Glutamatergic neuron (in vitro differentiated cells): ENCODE measurements at regions not wholly inside any gene's neighbourhood (a gene's known extent, or its start where the extent isn't known, plus 50 kb on each side); places are given as distances from the start of the nearest gene placed in this dataset.

Experiments used
- DNase-seq: peaks from one replicate; pipeline ENCODE4 v3.0.0; 2022
- H3K27ac Mint-ChIP-seq: one replicate; pipeline ENCODE4 v1.8.0; 2020; ENCODE audit warnings: mild to moderate bottlenecking, mixed read lengths, inconsistent platforms; ENCODE audit not compliant: unreplicated experiment
- H3K27me3 Mint-ChIP-seq: one replicate; pipeline ENCODE4 v1.8.0; 2020; ENCODE audit warnings: mild to moderate bottlenecking, moderate library complexity, mixed read lengths, inconsistent platforms; ENCODE audit not compliant: unreplicated experiment
- H3K36me3 Mint-ChIP-seq: one replicate; pipeline ENCODE4 v1.8.0; 2020; ENCODE audit warnings: mild to moderate bottlenecking, mixed read lengths, inconsistent platforms; ENCODE audit not compliant: unreplicated experiment
- H3K4me1 Mint-ChIP-seq: one replicate; pipeline ENCODE4 v1.8.0; 2020; ENCODE audit warnings: mild to moderate bottlenecking, low read depth, mixed read lengths, inconsistent platforms; ENCODE audit not compliant: unreplicated experiment
- H3K4me3 Mint-ChIP-seq: one replicate; pipeline ENCODE4 v1.8.0; 2020; ENCODE audit warnings: mild to moderate bottlenecking, mixed read lengths, inconsistent platforms; ENCODE audit not compliant: unreplicated experiment
- H3K9me3 Mint-ChIP-seq: one replicate; pipeline ENCODE4 v1.8.0; 2020; ENCODE audit warnings: mild to moderate bottlenecking, moderate library complexity, mixed read lengths, inconsistent platforms; ENCODE audit not compliant: unreplicated experiment
- TF ChIP-seq, protein P1 (sequence below): fragments of 200-600 bp; sonication (generic); IDR thresholded peaks from one replicate; pipeline ENCODE4 v1.5.0; 2021; ENCODE audit not compliant: partially characterized antibody, unreplicated experiment

DNA sequence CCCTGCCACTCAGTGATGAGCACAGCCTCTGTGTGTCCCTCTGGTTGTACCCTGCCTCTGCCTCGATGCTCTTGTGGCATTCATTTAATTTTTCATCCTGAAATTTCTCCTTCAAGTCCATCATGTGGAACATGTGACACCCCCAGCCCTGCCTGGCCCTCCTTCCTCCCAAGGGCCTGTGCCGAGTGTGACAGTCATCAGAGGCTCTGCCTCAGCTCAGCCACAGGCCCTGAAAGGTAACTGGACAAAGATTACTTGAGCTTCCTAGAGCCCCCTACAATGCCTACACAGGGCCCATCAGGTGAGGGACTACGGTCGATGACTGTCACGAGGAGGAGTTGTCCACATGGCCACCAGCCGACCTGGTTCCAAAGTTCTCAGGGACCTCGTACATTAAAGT, 75.1 kb downstream of the C1QL2 start:
- Mint-ChIP-seq H3K27ac (no peak overlapping the region), H3K36me3 (no peaks in the 10 kb centered on the region), H3K9me3 (no peaks in the 10 kb centered on the region), H3K27me3 (peaks cover 1% of the 10 kb centered on the region), H3K4me3 (no peak overlapping the region), H3K4me1 (no peaks in the 10 kb centered on the region)
- TF ChIP-seq, protein P1, sequence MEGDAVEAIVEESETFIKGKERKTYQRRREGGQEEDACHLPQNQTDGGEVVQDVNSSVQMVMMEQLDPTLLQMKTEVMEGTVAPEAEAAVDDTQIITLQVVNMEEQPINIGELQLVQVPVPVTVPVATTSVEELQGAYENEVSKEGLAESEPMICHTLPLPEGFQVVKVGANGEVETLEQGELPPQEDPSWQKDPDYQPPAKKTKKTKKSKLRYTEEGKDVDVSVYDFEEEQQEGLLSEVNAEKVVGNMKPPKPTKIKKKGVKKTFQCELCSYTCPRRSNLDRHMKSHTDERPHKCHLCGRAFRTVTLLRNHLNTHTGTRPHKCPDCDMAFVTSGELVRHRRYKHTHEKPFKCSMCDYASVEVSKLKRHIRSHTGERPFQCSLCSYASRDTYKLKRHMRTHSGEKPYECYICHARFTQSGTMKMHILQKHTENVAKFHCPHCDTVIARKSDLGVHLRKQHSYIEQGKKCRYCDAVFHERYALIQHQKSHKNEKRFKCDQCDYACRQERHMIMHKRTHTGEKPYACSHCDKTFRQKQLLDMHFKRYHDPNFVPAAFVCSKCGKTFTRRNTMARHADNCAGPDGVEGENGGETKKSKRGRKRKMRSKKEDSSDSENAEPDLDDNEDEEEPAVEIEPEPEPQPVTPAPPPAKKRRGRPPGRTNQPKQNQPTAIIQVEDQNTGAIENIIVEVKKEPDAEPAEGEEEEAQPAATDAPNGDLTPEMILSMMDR, result no peak
- DNase-seq, result no peak

DNA sequence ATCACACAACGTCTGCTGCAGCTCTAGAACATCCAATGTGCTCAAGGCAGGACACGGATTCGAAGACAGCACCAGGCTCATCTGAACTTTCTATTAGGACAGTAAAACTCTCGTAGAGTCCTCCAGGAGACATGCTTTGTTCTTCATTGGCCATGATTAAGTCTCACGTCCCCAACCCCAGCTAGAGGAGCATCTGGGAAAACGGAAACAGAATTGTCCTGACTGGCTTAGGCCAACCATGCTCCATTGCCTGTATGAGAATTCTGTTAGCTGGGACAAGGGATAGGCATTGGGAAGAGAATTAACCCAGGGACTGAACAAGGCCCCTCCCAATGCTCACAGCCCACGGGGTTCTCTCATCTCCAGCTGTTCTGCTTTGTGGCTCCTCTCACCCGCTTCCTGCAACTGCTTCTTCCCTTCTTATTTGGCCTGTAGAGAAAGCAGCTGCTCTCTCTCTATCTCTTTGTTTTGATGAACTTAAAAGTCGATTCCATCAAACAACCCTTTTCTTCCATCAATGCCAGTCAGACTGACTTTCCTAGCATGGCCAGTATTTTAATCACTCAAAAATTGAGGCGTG, 75.6 kb downstream of the C1QL2 start:
- Mint-ChIP-seq H3K36me3 (no peaks in the 10 kb centered on the region), H3K9me3 (no peaks in the 10 kb centered on the region), H3K4me1 (no peaks in the 10 kb centered on the region), H3K4me3 (no peak overlapping the region), H3K27me3 (peaks cover 1% of the 10 kb centered on the region), H3K27ac (no peak overlapping the region)
- TF ChIP-seq, protein P1, result no peak
- no peak for DNase-seq

DNA sequence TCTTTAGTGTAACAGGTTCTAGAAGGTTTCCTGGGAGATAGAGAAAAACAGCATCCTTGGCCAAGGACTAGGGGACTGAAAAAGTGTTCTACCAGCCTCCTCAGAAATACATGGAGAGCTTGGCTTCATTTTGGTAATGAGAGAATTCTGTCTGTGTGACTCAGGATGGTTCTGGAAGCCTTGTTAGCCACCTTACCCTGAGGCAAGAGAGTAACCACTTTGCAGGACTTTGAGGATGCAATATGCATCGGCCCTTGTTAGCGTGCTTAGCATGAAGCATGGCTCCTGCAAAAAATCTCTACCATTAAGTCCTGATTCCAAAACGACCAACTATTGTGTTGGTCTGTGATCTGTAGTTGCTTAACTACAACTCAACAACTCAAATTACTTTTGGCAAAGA, 79.8 kb downstream of the C1QL2 start:
- DNase-seq, result no peak
- Mint-ChIP-seq H3K27me3 (peaks cover 5% of the 10 kb centered on the region), H3K4me1 (no peaks in the 10 kb centered on the region), H3K27ac (no peak overlapping the region), H3K9me3 (peaks cover 3% of the 10 kb centered on the region), H3K36me3 (no peaks in the 10 kb centered on the region), H3K4me3 (no peak overlapping the region)
- TF ChIP-seq, protein P1, result no peak

DNA sequence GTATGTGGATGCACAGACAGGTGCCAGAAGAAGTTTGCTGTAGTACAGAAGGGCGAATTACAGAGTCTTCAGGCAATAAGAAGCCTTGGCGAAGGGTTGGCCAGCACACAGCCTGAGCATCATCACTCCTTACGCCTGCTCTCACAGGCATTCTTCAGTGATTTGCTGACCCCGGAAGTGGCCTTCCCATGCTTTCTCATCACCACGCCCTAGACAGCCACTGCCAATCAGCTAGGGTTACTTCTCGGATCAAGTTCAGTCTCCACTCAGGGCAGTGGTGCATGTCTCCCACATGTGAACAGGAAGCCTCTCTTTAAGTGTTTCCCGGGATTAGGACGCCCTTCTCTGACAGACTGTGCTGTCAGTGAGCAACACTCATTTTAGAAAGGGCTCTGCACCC, 81.8 kb downstream of the C1QL2 start:
- no peak for DNase-seq
- peaks cover 4% of the 10 kb centered on the region for H3K27me3 Mint-ChIP-seq
- H3K9me3 Mint-ChIP-seq, result peaks cover 3% of the 10 kb centered on the region
- no peaks in the 10 kb centered on the region for H3K36me3 Mint-ChIP-seq
- TF ChIP-seq, protein P1, result no peak
- H3K4me1 Mint-ChIP-seq, result no peaks in the 10 kb centered on the region
- no peak overlapping the region for H3K4me3 Mint-ChIP-seq
- H3K27ac Mint-ChIP-seq, result no peak overlapping the region

DNA sequence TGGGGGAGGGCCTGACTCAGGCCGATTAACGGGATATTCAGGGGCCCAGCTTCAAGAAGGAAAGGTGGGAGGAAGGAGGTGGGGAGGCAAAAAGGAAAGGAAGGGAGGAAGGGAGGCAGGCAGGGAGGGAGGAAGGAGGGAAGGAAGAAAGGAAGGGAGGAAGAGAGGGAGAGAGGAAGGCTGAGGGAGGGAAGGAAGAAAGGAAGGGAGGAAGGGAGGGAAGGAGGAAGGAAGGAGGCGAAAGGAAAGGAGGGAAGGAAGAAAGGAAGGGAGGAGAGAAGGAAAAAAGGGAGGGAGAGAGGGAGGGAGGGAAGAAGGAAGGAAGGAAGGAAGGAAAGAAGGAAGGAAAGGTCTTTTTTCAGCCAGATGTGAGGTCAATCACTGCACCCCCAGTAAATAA, 85.3 kb downstream of the C1QL2 start:
- Mint-ChIP-seq H3K27ac (no peak overlapping the region), H3K4me1 (no peaks in the 10 kb centered on the region), H3K4me3 (no peak overlapping the region), H3K9me3 (peaks cover 3% of the 10 kb centered on the region), H3K36me3 (no peaks in the 10 kb centered on the region), H3K27me3 (peaks cover 4% of the 10 kb centered on the region)
- TF ChIP-seq, protein P1, result no peak
- no peak for DNase-seq
